HAP-1 (cell line): ENCODE measurements at regions not wholly inside any gene's neighbourhood (a gene's known extent, or its start where the extent isn't known, plus 50 kb on each side); places are given as distances from the start of the nearest gene placed in this dataset.
A peak's percentile ranks its signal among the peaks of the same experiment; 100 is the strongest.
"Not testable (repeated sequence)": the region's sequence is repeated elsewhere in the genome, so short reads cannot be mapped to it uniquely, and the experiment has no call there.

Experiments used
- DNase-seq, 2 experiments: peaks; one replicate each; pipeline ENCODE4 v3.0.0-alpha.2; 2016 to 2020; ENCODE audit warnings: low spot score in 2 of 2
- H3K27me3 ChIP-seq: fragments of 250-450 bp; sonication (Bioruptor Pico); 2 replicates; pipeline ENCODE4 v1.5.1; 2020; ENCODE audit warnings: low read depth, mild to moderate bottlenecking, moderate library complexity
- H3K36me3 ChIP-seq: fragments of 250-450 bp; sonication (Bioruptor Pico); replicated peaks from 2 replicates; pipeline ENCODE4 v1.5.1; 2020; ENCODE audit warnings: mild to moderate bottlenecking
- H3K4me1 ChIP-seq: fragments of 250-450 bp; sonication (Bioruptor Pico); 2 replicates; pipeline ENCODE4 v1.5.1; 2020; ENCODE audit warnings: mild to moderate bottlenecking
- H3K4me3 ChIP-seq: fragments of 250-450 bp; sonication (Bioruptor Pico); 2 replicates; pipeline ENCODE4 v1.5.1; 2020; ENCODE audit warnings: mild to moderate bottlenecking, moderate library complexity
- H3K9me3 ChIP-seq: fragments of 250-450 bp; sonication (Bioruptor Pico); 2 replicates; pipeline ENCODE4 v1.5.1; 2020; ENCODE audit warnings: mild to moderate bottlenecking, moderate library complexity
- in situ Hi-C: fragments of 300-500 bp; cut with MboI; formaldehyde crosslinking; loops from 3 replicates; pipeline ENCODE4 v1.14.3; 2020; ENCODE audit warnings: low sequenced_read_pairs, inconsistent platforms, mixed read lengths

GRCh38 chr10:6722616-6723004 lies 142.5 kb upstream of the PRKCQ start:
- DNase-seq = no peak
- in situ Hi-C loops = no loop called here
- Histone ChIP-seq H3K9me3 (no peaks in the 10 kb centered on the region), H3K4me1 (no peaks in the 10 kb centered on the region), H3K36me3 (no peaks in the 10 kb centered on the region), H3K27me3 (peaks cover 7% of the 10 kb centered on the region), H3K4me3 (no peak overlapping the region)

GRCh38 chr10:6721964-6722615 lies 142.0 kb upstream of the PRKCQ start:
- Histone ChIP-seq H3K36me3 (no peaks in the 10 kb centered on the region), H3K9me3 (no peaks in the 10 kb centered on the region), H3K4me1 (no peaks in the 10 kb centered on the region), H3K4me3 (no peak overlapping the region), H3K27me3 (peaks cover 7% of the 10 kb centered on the region)
- DNase-seq = no peak
- in situ Hi-C loops = no loop called here

GRCh38 chr10:6721480-6721879 lies 141.4 kb upstream of the PRKCQ start:
- DNase-seq = no peak
- H3K27me3 ChIP-seq = peaks cover 7% of the 10 kb centered on the region
- in situ Hi-C loops = no loop called here
- H3K4me1 ChIP-seq = no peaks in the 10 kb centered on the region
- no peaks in the 10 kb centered on the region for H3K36me3 ChIP-seq
- no peak overlapping the region for H3K4me3 ChIP-seq
- H3K9me3 ChIP-seq = no peaks in the 10 kb centered on the region

- no peak for DNase-seq
- Histone ChIP-seq H3K27me3 (peaks cover 9% of the 10 kb centered on the region; the same call in 1 of the 2 replicates), H3K4me3 (no peak overlapping the region), H3K4me1 (no peaks in the 10 kb centered on the region), H3K9me3 (no peaks in the 10 kb centered on the region), H3K36me3 (no peaks in the 10 kb centered on the region)
- in situ Hi-C loops = no loop called here
Measured at GRCh38 chr10:6719561-6719960, 139.5 kb upstream of the PRKCQ start.

GRCh38 chr10:6718550-6718949 lies 138.5 kb upstream of the PRKCQ start:
- no peaks in the 10 kb centered on the region for H3K36me3 ChIP-seq
- H3K9me3 ChIP-seq = no peaks in the 10 kb centered on the region
- no peak for DNase-seq
- H3K4me1 ChIP-seq = no peaks in the 10 kb centered on the region
- no peak overlapping the region for H3K4me3 ChIP-seq
- in situ Hi-C loops = no loop called here
- peaks cover 9% of the 10 kb centered on the region; the same call in 1 of the 2 replicates for H3K27me3 ChIP-seq

- Histone ChIP-seq H3K27me3 (peaks cover 9% of the 10 kb centered on the region; the same call in 1 of the 2 replicates), H3K9me3 (no peaks in the 10 kb centered on the region), H3K4me1 (no peaks in the 10 kb centered on the region), H3K4me3 (no peak overlapping the region), H3K36me3 (no peaks in the 10 kb centered on the region)
- no peak for DNase-seq
- in situ Hi-C loops = no loop called here
Measured at GRCh38 chr10:6716516-6716915, 136.4 kb upstream of the PRKCQ start.

GRCh38 chr10:6713716-6714115 lies 133.6 kb upstream of the PRKCQ start:
- peaks cover 13% of the 10 kb centered on the region for H3K27me3 ChIP-seq
- H3K9me3 ChIP-seq = no peaks in the 10 kb centered on the region
- no peak for DNase-seq
- no peaks in the 10 kb centered on the region for H3K36me3 ChIP-seq
- in situ Hi-C loops = no loop called here
- H3K4me1 ChIP-seq = no peaks in the 10 kb centered on the region
- no peak overlapping the region for H3K4me3 ChIP-seq

GRCh38 chr10:6713120-6713519 lies 133.0 kb upstream of the PRKCQ start:
- Histone ChIP-seq H3K36me3 (no peaks in the 10 kb centered on the region), H3K4me1 (no peaks in the 10 kb centered on the region), H3K4me3 (no peak overlapping the region), H3K27me3 (peaks cover 14% of the 10 kb centered on the region; the same call in 1 of the 2 replicates), H3K9me3 (no peaks in the 10 kb centered on the region)
- in situ Hi-C loops = no loop called here
- DNase-seq = no peak

GRCh38 chr10:6711881-6712280 lies 131.8 kb upstream of the PRKCQ start:
- Histone ChIP-seq H3K9me3 (no peaks in the 10 kb centered on the region), H3K4me1 (no peaks in the 10 kb centered on the region), H3K4me3 (no peak overlapping the region), H3K27me3 (peaks cover 14% of the 10 kb centered on the region; the same call in 1 of the 2 replicates), H3K36me3 (no peaks in the 10 kb centered on the region)
- in situ Hi-C loops = no loop called here
- no peak for DNase-seq

- no peak for DNase-seq
- in situ Hi-C loops = no loop called here
- H3K4me1 ChIP-seq = no peaks in the 10 kb centered on the region
Measured at GRCh38 chr10:6711408-6711841, 131.3 kb upstream of the PRKCQ start.

GRCh38 chr10:6707352-6707751 lies 127.3 kb upstream of the PRKCQ start:
- no peaks in the 10 kb centered on the region for H3K9me3 ChIP-seq
- H3K4me1 ChIP-seq = no peaks in the 10 kb centered on the region
- in situ Hi-C loops = no loop called here
- no peak overlapping the region for H3K4me3 ChIP-seq
- no peaks in the 10 kb centered on the region for H3K36me3 ChIP-seq
- DNase-seq = peak in 1 of 2 experiments; percentile 6
- peaks cover 8% of the 10 kb centered on the region; the same call in 1 of the 2 replicates for H3K27me3 ChIP-seq

More at GRCh38 chr10:6711408-6711841, 131.3 kb upstream of the PRKCQ start:
- Histone ChIP-seq H3K27me3 (peaks cover 14% of the 10 kb centered on the region; the same call in 1 of the 2 replicates), H3K4me3 (no peak overlapping the region), H3K36me3 (no peaks in the 10 kb centered on the region), H3K9me3 (no peaks in the 10 kb centered on the region)

GRCh38 chr10:6706725-6707124 lies 126.6 kb upstream of the PRKCQ start:
- no peak overlapping the region for H3K4me3 ChIP-seq
- no peaks in the 10 kb centered on the region for H3K36me3 ChIP-seq
- H3K4me1 ChIP-seq = no peaks in the 10 kb centered on the region
- in situ Hi-C loops = no loop called here
- DNase-seq = no peak
- peaks cover 8% of the 10 kb centered on the region; the same call in 1 of the 2 replicates for H3K27me3 ChIP-seq
- H3K9me3 ChIP-seq = no peaks in the 10 kb centered on the region

GRCh38 chr10:6704896-6705295 lies 124.8 kb upstream of the PRKCQ start:
- no peaks in the 10 kb centered on the region for H3K9me3 ChIP-seq
- no peak for DNase-seq
- H3K4me3 ChIP-seq = no peak overlapping the region
- no peaks in the 10 kb centered on the region for H3K36me3 ChIP-seq
- 0 out of 2 replicates have a peak, but pooled peaks cover 2% of the 10 kb centered on the region for H3K27me3 ChIP-seq
- in situ Hi-C loops = no loop called here
- H3K4me1 ChIP-seq = no peaks in the 10 kb centered on the region

GRCh38 chr10:6702833-6703232 lies 122.8 kb upstream of the PRKCQ start:
- H3K27me3 ChIP-seq, H3K4me3 ChIP-seq, DNase-seq, H3K36me3 ChIP-seq, H3K4me1 ChIP-seq, in situ Hi-C loops, H3K9me3 ChIP-seq: not testable (repeated sequence)

- no peaks in the 10 kb centered on the region for H3K36me3 ChIP-seq
- no peaks in the 10 kb centered on the region for H3K27me3 ChIP-seq
- no peak overlapping the region for H3K4me3 ChIP-seq
- H3K9me3 ChIP-seq = no peaks in the 10 kb centered on the region
- in situ Hi-C loops = no loop called here
- DNase-seq = no peak
- H3K4me1 ChIP-seq = no peaks in the 10 kb centered on the region
Measured at GRCh38 chr10:6702030-6702429, 122.0 kb upstream of the PRKCQ start.
